Lower leg skin (tissue), 3 donors: ENCODE measurements at regions not wholly inside any gene's neighbourhood (a gene's known extent, or its start where the extent isn't known, plus 50 kb on each side); places are given as distances from the start of the nearest gene placed in this dataset.

ENCODE experiments used
- CTCF ChIP-seq, 3 donors: fragments of 450-650 bp; IDR thresholded peaks; one replicate each; pipeline ENCODE4 v1.5.1; 2016; ENCODE audit warnings: antibody characterized with exemption in 3 of 3, mild to moderate bottlenecking in 3 of 3, moderate library complexity in 2 of 3
- POLR2A ChIP-seq, 2 donors: fragments of 450-650 bp; IDR thresholded peaks; one replicate each; pipeline ENCODE4 v1.6.1; 2016 to 2017; ENCODE audit warnings: antibody characterized with exemption in 2 of 2, mild to moderate bottlenecking in 1 of 2, moderate library complexity in 1 of 2

GRCh38 chr3:43867436-43868072 is 176.8 kb downstream of the ABHD5 start:
- TF ChIP-seq CTCF (IDR thresholded peaks at IDR 0.05) (no peak), POLR2A (IDR thresholded peaks at IDR 0.05) (no peak)
